H1 (cell line): ENCODE measurements at regions not wholly inside any gene's neighbourhood (a gene's known extent, or its start where the extent isn't known, plus 50 kb on each side); places are given as distances from the start of the nearest gene placed in this dataset.

ENCODE experiments used
- CTCF ChIA-PET: fragments of 300-600 bp; sonication (Branson Sonifier 250); formaldehyde crosslinking; loops from one replicate; lab custom pipeline; 2021; ENCODE audit not compliant: partially characterized antibody; lab: Charles Lee
- POLR2A ChIA-PET: fragments of 300-600 bp; sonication (Branson Sonifier 250); formaldehyde crosslinking; loops from one replicate; lab custom pipeline; 2021; ENCODE audit warnings: inconsistent platforms; ENCODE audit not compliant: partially characterized antibody; lab: Charles Lee
- DNase-seq, 2 experiments: peaks; one replicate each; pipeline versions ENCODE4 v3.0.0 to v3.0.0-alpha.2; 2010 to 2022; ENCODE audit warnings: low spot score in 2 of 2, low read depth in 1 of 2, mixed read lengths in 1 of 2
- FAIRE-seq: peaks from 2 replicates; lab custom pipeline; 2011; peaks lifted over from hg19 to GRCh38; lab: Jason Lieb, UNC
- H2AFZ ChIP-seq: 2 replicates; pipeline ENCODE4 v1.8.1; 2012; ENCODE audit warnings: low read length, inconsistent platforms
- H2AK5ac ChIP-seq: 2 replicates; pipeline ENCODE4 v1.6.1; 2013; ENCODE audit warnings: low read depth, low read length
- H2BK120ac ChIP-seq: replicated peaks from 2 replicates; pipeline ENCODE3; 2013; ENCODE audit warnings: low read depth, low read length, inconsistent platforms
- H2BK12ac ChIP-seq: 2 replicates; pipeline ENCODE4 v1.6.1; 2013; ENCODE audit warnings: low read depth, low read length
- H2BK15ac ChIP-seq: 2 replicates; pipeline ENCODE4 v1.6.1; 2013; ENCODE audit warnings: low read length
- H2BK20ac ChIP-seq: 2 replicates; pipeline ENCODE4 v1.6.1; 2013; ENCODE audit warnings: low read length
- H2BK5ac ChIP-seq: 2 replicates; pipeline ENCODE4 v1.6.1; 2013; ENCODE audit warnings: low read depth, low read length
- H3K14ac ChIP-seq: 2 replicates; pipeline ENCODE4 v1.6.1; 2013; ENCODE audit warnings: inconsistent platforms; ENCODE audit not compliant: insufficient read length
- H3K18ac ChIP-seq: 2 replicates; pipeline ENCODE4 v1.6.1; 2013; ENCODE audit warnings: low read length; ENCODE audit errors: extremely low read depth
- H3K23ac ChIP-seq: 2 replicates; pipeline ENCODE4 v1.6.1; 2013; ENCODE audit warnings: inconsistent platforms; ENCODE audit not compliant: insufficient read length
- H3K23me2 ChIP-seq: 2 replicates; pipeline ENCODE4 v1.6.1; 2013; ENCODE audit warnings: low read depth, low read length
- H3K27ac ChIP-seq: 2 replicates; pipeline ENCODE4 v1.6.1; 2011; ENCODE audit warnings: low read depth, low read length, inconsistent platforms
- H3K27me3 ChIP-seq, 4 experiments: replicated peaks in 1 of 4; 1 replicate in 1 of 4; 2 replicates in 3 of 4; pipeline versions ENCODE4 v1.6.1 to v1.8.1; 2011 to 2013; ENCODE audit warnings: low read length in 3 of 4, mild to moderate bottlenecking in 3 of 4, inconsistent platforms in 2 of 4, mixed read lengths in 2 of 4, moderate library complexity in 1 of 4; ENCODE audit not compliant: control insufficient read depth in 3 of 4, insufficient read depth in 3 of 4; ENCODE audit errors: extremely low read depth in 1 of 4
- H3K36me3 ChIP-seq, 4 experiments: 2 replicates each; pipeline versions ENCODE4 v1.6.1 to v1.8.1; 2011 to 2013; ENCODE audit warnings: mild to moderate bottlenecking in 4 of 4, low read length in 3 of 4, moderate library complexity in 2 of 4, control low read depth in 1 of 4, inconsistent platforms in 1 of 4; ENCODE audit not compliant: insufficient read depth in 4 of 4, control insufficient read depth in 2 of 4
- H3K4ac ChIP-seq: replicated peaks from 2 replicates; pipeline ENCODE3; 2013; ENCODE audit warnings: low read length, low read depth, mixed read lengths, inconsistent platforms; ENCODE audit not compliant: insufficient read length
- H3K4me1 ChIP-seq, 4 experiments: replicated peaks in 1 of 4; 1 replicate in 1 of 4; 2 replicates in 3 of 4; pipeline versions ENCODE4 v1.6.1 to v1.8.1; 2011 to 2013; ENCODE audit warnings: low read length in 3 of 4, inconsistent platforms in 2 of 4, mixed read lengths in 1 of 4; ENCODE audit not compliant: insufficient read depth in 4 of 4, control insufficient read depth in 3 of 4
- H3K4me2 ChIP-seq, 2 experiments: 2 replicates each; pipeline versions ENCODE4 v1.6.1 to v1.8.1; 2011 to 2013; ENCODE audit warnings: low read depth in 2 of 2, low read length in 2 of 2, control low read depth in 1 of 2, inconsistent platforms in 1 of 2, mild to moderate bottlenecking in 1 of 2; ENCODE audit not compliant: insufficient read depth in 1 of 2
- H3K4me3 ChIP-seq, 4 experiments: fragments of 200-600, 300-600 bp in 1 of 4; sonication (generic), shearing (Covaris generic), sonication (Bioruptor Twin) in 1 of 4; 2 replicates each; pipeline versions ENCODE4 v1.5.1 to v1.8.1; 2011 to 2016; ENCODE audit warnings: low read length in 4 of 4, low read depth in 3 of 4, control low read depth in 2 of 4, inconsistent platforms in 2 of 4, mild to moderate bottlenecking in 2 of 4, mixed read lengths in 1 of 4, moderate library complexity in 1 of 4; ENCODE audit not compliant: insufficient read depth in 2 of 4; ENCODE audit errors: extremely low read depth in 1 of 4
- H3K56ac ChIP-seq: replicated peaks from 2 replicates; pipeline ENCODE3; 2013; ENCODE audit warnings: low read depth, mild to moderate bottlenecking, mixed read lengths, low read length, inconsistent platforms; ENCODE audit not compliant: insufficient read length
- H3K79me1 ChIP-seq: 2 replicates; pipeline ENCODE4 v1.6.1; 2013; ENCODE audit warnings: low read depth, low read length, control low read depth
- H3K79me2 ChIP-seq, 2 experiments: 2 replicates each; pipeline versions ENCODE4 v1.6.1 to v1.8.1; 2012 to 2013; ENCODE audit warnings: low read length in 2 of 2, mild to moderate bottlenecking in 2 of 2, inconsistent platforms in 1 of 2; ENCODE audit not compliant: insufficient read depth in 2 of 2, control insufficient read depth in 1 of 2
- H3K9ac ChIP-seq, 4 experiments: replicated peaks in 1 of 4; 1 replicate in 1 of 4; 2 replicates in 3 of 4; pipeline versions ENCODE4 v1.6.1 to v1.8.1; 2011 to 2013; ENCODE audit warnings: low read depth in 3 of 4, low read length in 3 of 4, control low read depth in 2 of 4, mild to moderate bottlenecking in 2 of 4, moderate library complexity in 2 of 4, inconsistent platforms in 1 of 4; ENCODE audit errors: extremely low read depth in 1 of 4
- H3K9me3 ChIP-seq, 2 experiments: 2 replicates each; pipeline versions ENCODE4 v1.6.1 to v1.8.1; 2012 to 2013; ENCODE audit warnings: mild to moderate bottlenecking in 2 of 2, moderate library complexity in 2 of 2, control low read depth in 1 of 2, inconsistent platforms in 1 of 2, low read depth in 1 of 2, low read length in 1 of 2, mixed read lengths in 1 of 2; ENCODE audit not compliant: insufficient read depth in 2 of 2
- H4K20me1 ChIP-seq, 2 experiments: replicated peaks in 1 of 2; 2 replicates each; pipeline versions ENCODE3 to v1.8.1; 2011 to 2013; ENCODE audit warnings: inconsistent platforms in 2 of 2, low read length in 2 of 2, mild to moderate bottlenecking in 1 of 2; ENCODE audit not compliant: insufficient read depth in 2 of 2, control insufficient read depth in 1 of 2
- H4K5ac ChIP-seq: 2 replicates; pipeline ENCODE4 v1.6.1; 2013; ENCODE audit warnings: low read length, low read depth, mixed read lengths, inconsistent platforms; ENCODE audit not compliant: insufficient read length
- H4K8ac ChIP-seq: 2 replicates; pipeline ENCODE4 v1.8.0; 2013; ENCODE audit warnings: mild to moderate bottlenecking, moderate library complexity, low read length, inconsistent platforms; ENCODE audit not compliant: insufficient read depth; ENCODE audit errors: extremely low read depth
- H4K91ac ChIP-seq: replicated peaks from 2 replicates; pipeline ENCODE3; 2013; ENCODE audit warnings: low read length, mixed read lengths, inconsistent platforms; ENCODE audit not compliant: insufficient read length
- BRCA1 ChIP-seq: IDR thresholded peaks from 2 replicates; pipeline ENCODE4 v1.6.1; 2012; ENCODE audit warnings: low read depth, low read length, improper control_type of control experiment
- CBX5 ChIP-seq: fragments of 300-800, 300-1000 bp; sonication (generic); IDR thresholded peaks from 2 replicates; pipeline ENCODE4 v1.7.1; 2016; ENCODE audit warnings: antibody characterized with exemption, low read length, low read depth
- EGR1 ChIP-seq: IDR thresholded peaks from 2 replicates; pipeline ENCODE4 v1.6.1; 2011; ENCODE audit warnings: low read depth, low read length, borderline replicate concordance
- EP300 ChIP-seq, 2 experiments: IDR thresholded peaks; 1 replicate in 1 of 2; 2 replicates in 1 of 2; pipeline ENCODE4 v1.6.1; 2011 to 2012; ENCODE audit warnings: low read depth in 2 of 2, low read length in 2 of 2, mild to moderate bottlenecking in 2 of 2, borderline replicate concordance in 1 of 2, inconsistent platforms in 1 of 2, moderate library complexity in 1 of 2
- EZH2 ChIP-seq: fragments of 200-600 bp; sonication (generic); IDR thresholded peaks from 2 replicates; pipeline ENCODE4 v1.7.1; 2012; ENCODE audit warnings: low read depth, mild to moderate bottlenecking, moderate library complexity, low read length, inconsistent platforms; ENCODE audit not compliant: severe bottlenecking
- GTF2F1 ChIP-seq: IDR thresholded peaks from 2 replicates; pipeline ENCODE4 v1.6.1; 2012; ENCODE audit warnings: low read depth, low read length, improper control_type of control experiment, borderline replicate concordance
- KDM4A ChIP-seq: IDR thresholded peaks from one replicate; pipeline ENCODE4 v1.7.1; 2012; ENCODE audit warnings: low read depth, mild to moderate bottlenecking, moderate library complexity, low read length, inconsistent platforms; ENCODE audit not compliant: severe bottlenecking
- POLR2AphosphoS5 ChIP-seq: IDR thresholded peaks from 2 replicates; pipeline ENCODE4 v1.6.1; 2011; ENCODE audit warnings: low read depth, low read length
- SP2 ChIP-seq: IDR thresholded peaks from 2 replicates; pipeline ENCODE4 v1.6.1; 2012; ENCODE audit warnings: mild to moderate bottlenecking, low read length, inconsistent platforms
- SP4 ChIP-seq: IDR thresholded peaks from 2 replicates; pipeline ENCODE4 v1.6.1; 2012; ENCODE audit warnings: low read length, inconsistent platforms
- SRF ChIP-seq: IDR thresholded peaks from 2 replicates; pipeline ENCODE4 v1.6.1; 2011; ENCODE audit warnings: mild to moderate bottlenecking, low read depth, low read length, moderate library complexity
- SUZ12 ChIP-seq: fragments of 200-600 bp; sonication (generic); IDR thresholded peaks from 2 replicates; pipeline ENCODE4 v1.6.1; 2012; ENCODE audit warnings: mild to moderate bottlenecking, inconsistent platforms, low read length, moderate library complexity, mixed read lengths
- TAF7 ChIP-seq: optimal IDR thresholded peaks from 2 replicates; pipeline ENCODE3; 2011; ENCODE audit warnings: low read depth, mild to moderate bottlenecking, inconsistent platforms, low read length, moderate library complexity, borderline replicate concordance
- TBP ChIP-seq: IDR thresholded peaks from 2 replicates; pipeline ENCODE4 v1.6.1; 2011; ENCODE audit warnings: low read depth, low read length, improper control_type of control experiment
- TCF12 ChIP-seq: IDR thresholded peaks from 2 replicates; pipeline ENCODE4 v1.6.1; 2011; ENCODE audit warnings: low read depth, mild to moderate bottlenecking, low read length
- TEAD4 ChIP-seq: IDR thresholded peaks from 2 replicates; pipeline ENCODE4 v1.6.1; 2012; ENCODE audit warnings: low read depth, low read length, inconsistent platforms, mixed read lengths
- WGBS, 2 experiments: shearing (Covaris generic) in 1 of 2; methylation state at CpG; one replicate each; pipeline versions ENCODE4 v1.1.6 to v1.1.7; 2013 to 2015; ENCODE audit warnings: low lambda C conversion rate in 2 of 2, mixed read lengths in 2 of 2, inconsistent platforms in 1 of 2, low coverage in 1 of 2, missing lambda C conversion rate in 1 of 2; ENCODE audit not compliant: insufficient replicate concordance in 2 of 2, insufficient coverage in 1 of 2, insufficient read length in 1 of 2; ENCODE audit errors: extremely low coverage in 1 of 2, missing lambda C conversion rate in 1 of 2; 5-methylcytosine and 5-hydroxymethylcytosine counted together

GRCh38 chr16:35706901-35707300 is 2247.5 kb downstream of the TP53TG3F start:
- POLR2A ChIA-PET: no interaction called here
- Histone ChIP-seq H3K79me1 (no peaks in the 10 kb centered on the region), H4K20me1 (no peaks in the 10 kb centered on the region), H3K18ac (no peak overlapping the region), H3K14ac (no peak overlapping the region), H3K36me3 (peaks cover 0 to 3% (median 0%) of the 10 kb centered on the region in 4 experiments; a peak in 1 of 8 replicates), H3K23ac (no peak overlapping the region), H3K27me3 (no peaks in the 10 kb centered on the region), H3K23me2 (no peaks in the 10 kb centered on the region), H2AFZ (no peak overlapping the region), H3K4me1 (no peaks in the 10 kb centered on the region), H4K5ac (no peak overlapping the region), H3K4ac (no peak overlapping the region), H2BK12ac (no peak overlapping the region), H3K27ac (no peak overlapping the region), H3K9ac (no peak overlapping the region), H3K4me2 (no peak overlapping the region), H2BK20ac (no peak overlapping the region), H3K79me2 (no peaks in the 10 kb centered on the region), H2BK120ac (no peak overlapping the region), H3K56ac (no peak overlapping the region), H3K4me3 (no peak overlapping the region), H4K91ac (no peak overlapping the region), H2BK5ac (no peak overlapping the region), H4K8ac (no peak overlapping the region), H2AK5ac (no peak overlapping the region), H2BK15ac (no peak overlapping the region), H3K9me3 (peaks cover 40 to 65% of the 10 kb centered on the region in 2 experiments)
- DNase-seq: no peak
- CTCF ChIA-PET: no interaction called here
- no peak for FAIRE-seq
- WGBS, 2 experiments: 97% methylated on average over 2 of the region's 2 CpGs; no CpG with 5 or more reads in 1 of the 2 experiments
- TF ChIP-seq SRF: no peak
- TF ChIP-seq KDM4A: no peak
- no peak for TF ChIP-seq SP2
- TF ChIP-seq EZH2: no peak
- TF ChIP-seq EGR1: no peak
- no peak for TF ChIP-seq EP300 (IDR thresholded peaks at IDR 0.05; ENCODE audit: borderline replicate concordance in 1 of 2, low read depth in 2 of 2, low read length in 2 of 2)
- no peak for TF ChIP-seq SUZ12
- no peak for TF ChIP-seq TBP
- TF ChIP-seq POLR2AphosphoS5: no peak
- no peak for TF ChIP-seq TCF12
- no peak for TF ChIP-seq TEAD4
- no peak for TF ChIP-seq SP4
- no peak for TF ChIP-seq GTF2F1
- no peak for TF ChIP-seq BRCA1
- no peak for TF ChIP-seq TAF7
- TF ChIP-seq CBX5: no peak
